Esophagus muscularis mucosa (tissue), 4 donors: ENCODE measurements at regions not wholly inside any gene's neighbourhood (a gene's known extent, or its start where the extent isn't known, plus 50 kb on each side); places are given as distances from the start of the nearest gene placed in this dataset.

ENCODE experiments used
- DNase-seq: peaks from one replicate; pipeline ENCODE4 v3.0.0-alpha.2; 2017; ENCODE audit errors: extremely low spot score
- H3K27ac ChIP-seq, 4 donors: fragments of 200-600 bp; sonication (generic); replicated peaks in 1 of 4; 1 replicate in 3 of 4; 2 replicates in 1 of 4; pipeline ENCODE4 v1.5.1; 2016 to 2019; ENCODE audit warnings: mild to moderate bottlenecking in 1 of 4
- H3K27me3 ChIP-seq, 4 donors: fragments of 200-600 bp; sonication (generic); one replicate each; pipeline versions ENCODE4 v1.5.1 to v1.6.0; 2016 to 2019
- H3K36me3 ChIP-seq, 4 donors: fragments of 200-600 bp; sonication (generic); one replicate each; pipeline ENCODE4 v1.5.1; 2016 to 2019
- H3K4me1 ChIP-seq, 4 donors: fragments of 200-600 bp; sonication (generic); one replicate each; pipeline ENCODE4 v1.5.1; 2016 to 2019
- H3K4me3 ChIP-seq, 4 donors: fragments of 200-600 bp; sonication (generic); 1 replicate in 2 of 4; 2 replicates in 2 of 4; pipeline ENCODE4 v1.5.1; 2016 to 2019; ENCODE audit warnings: mild to moderate bottlenecking in 4 of 4, moderate library complexity in 1 of 4
- H3K9me3 ChIP-seq, 4 donors: fragments of 200-600 bp; sonication (generic); 1 replicate in 3 of 4; 2 replicates in 1 of 4; pipeline ENCODE4 v1.5.1; 2016 to 2019
- EP300 ChIP-seq: sonication (generic); formaldehyde crosslinking; IDR thresholded peaks from one replicate; pipeline ENCODE4 v1.6.1; 2017; ENCODE audit warnings: antibody characterized with exemption
- POLR2A ChIP-seq: fragments of 450-650 bp; IDR thresholded peaks from one replicate; pipeline ENCODE4 v1.6.1; 2017; ENCODE audit warnings: antibody characterized with exemption, moderate library complexity, mild to moderate bottlenecking, low read depth
- POLR2AphosphoS5 ChIP-seq, 2 donors: sonication (generic); formaldehyde crosslinking; IDR thresholded peaks; one replicate each; pipeline ENCODE4 v1.6.1; 2017; ENCODE audit warnings: antibody characterized with exemption in 2 of 2
- WGBS: methylation state at CpG from one replicate; pipeline ENCODE4 v1.1.5; 2018; 5-methylcytosine and 5-hydroxymethylcytosine counted together
- intact Hi-C: fragments of 100-400 bp; cut with DNase I; formaldehyde crosslinking; loops from one replicate; pipeline ENCODE4 v1.15.1; 2023
- TF ChIP-seq, protein P1 (sequence below), 3 experiments: fragments of 200-600 bp in 2 of 3; fragments of 450-650 bp in 1 of 3; sonication (generic) in 2 of 3; IDR thresholded peaks; one replicate each; pipeline ENCODE4 v1.5.1; 2017 to 2019; ENCODE audit warnings: antibody characterized with exemption in 3 of 3, mild to moderate bottlenecking in 2 of 3, moderate library complexity in 1 of 3

DNA sequence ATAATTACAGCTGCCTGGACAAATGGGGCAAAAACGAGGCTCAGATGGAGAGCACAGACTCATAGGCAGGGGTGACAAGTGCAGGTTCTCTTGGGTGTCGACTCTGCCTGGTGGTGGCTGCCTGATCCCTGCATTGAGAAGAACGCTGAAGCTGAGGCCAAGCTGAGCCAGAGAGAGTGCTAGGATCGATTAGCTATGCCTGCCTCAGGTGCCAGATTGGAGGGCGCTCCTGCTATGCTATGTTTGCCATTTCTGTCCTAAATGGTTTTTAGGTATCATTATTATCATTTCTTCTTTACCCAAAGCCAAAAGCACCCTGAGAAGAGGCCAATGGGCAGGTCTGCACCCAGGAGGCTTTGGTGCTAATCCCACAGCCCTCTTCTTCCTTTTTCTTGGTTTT lies 53.9 kb upstream of the SLC6A11 start:
- 44% methylated on average over 5 of the region's 5 CpGs for WGBS
- no peaks in the 10 kb centered on the region for H3K36me3 ChIP-seq
- no peak overlapping the region for H3K4me3 ChIP-seq
- intact Hi-C loops: loop anchor here (10.0 kb wide), 1 partner anchor 183 kb away; no protein-coding TSS in a partner anchor
- TF ChIP-seq POLR2A: no peak
- no peak for TF ChIP-seq EP300
- no peak for TF ChIP-seq POLR2AphosphoS5 (IDR thresholded peaks at IDR 0.05)
- TF ChIP-seq, protein P1, sequence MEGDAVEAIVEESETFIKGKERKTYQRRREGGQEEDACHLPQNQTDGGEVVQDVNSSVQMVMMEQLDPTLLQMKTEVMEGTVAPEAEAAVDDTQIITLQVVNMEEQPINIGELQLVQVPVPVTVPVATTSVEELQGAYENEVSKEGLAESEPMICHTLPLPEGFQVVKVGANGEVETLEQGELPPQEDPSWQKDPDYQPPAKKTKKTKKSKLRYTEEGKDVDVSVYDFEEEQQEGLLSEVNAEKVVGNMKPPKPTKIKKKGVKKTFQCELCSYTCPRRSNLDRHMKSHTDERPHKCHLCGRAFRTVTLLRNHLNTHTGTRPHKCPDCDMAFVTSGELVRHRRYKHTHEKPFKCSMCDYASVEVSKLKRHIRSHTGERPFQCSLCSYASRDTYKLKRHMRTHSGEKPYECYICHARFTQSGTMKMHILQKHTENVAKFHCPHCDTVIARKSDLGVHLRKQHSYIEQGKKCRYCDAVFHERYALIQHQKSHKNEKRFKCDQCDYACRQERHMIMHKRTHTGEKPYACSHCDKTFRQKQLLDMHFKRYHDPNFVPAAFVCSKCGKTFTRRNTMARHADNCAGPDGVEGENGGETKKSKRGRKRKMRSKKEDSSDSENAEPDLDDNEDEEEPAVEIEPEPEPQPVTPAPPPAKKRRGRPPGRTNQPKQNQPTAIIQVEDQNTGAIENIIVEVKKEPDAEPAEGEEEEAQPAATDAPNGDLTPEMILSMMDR (IDR thresholded peaks at IDR 0.05): no peak
- no peak overlapping the region for H3K27ac ChIP-seq
- peaks cover 0 to 85% (median 3%) of the 10 kb centered on the region in 4 donors for H3K27me3 ChIP-seq
- no peak for DNase-seq
- H3K9me3 ChIP-seq: no peaks in the 10 kb centered on the region
- H3K4me1 ChIP-seq: no peaks in the 10 kb centered on the region

DNA sequence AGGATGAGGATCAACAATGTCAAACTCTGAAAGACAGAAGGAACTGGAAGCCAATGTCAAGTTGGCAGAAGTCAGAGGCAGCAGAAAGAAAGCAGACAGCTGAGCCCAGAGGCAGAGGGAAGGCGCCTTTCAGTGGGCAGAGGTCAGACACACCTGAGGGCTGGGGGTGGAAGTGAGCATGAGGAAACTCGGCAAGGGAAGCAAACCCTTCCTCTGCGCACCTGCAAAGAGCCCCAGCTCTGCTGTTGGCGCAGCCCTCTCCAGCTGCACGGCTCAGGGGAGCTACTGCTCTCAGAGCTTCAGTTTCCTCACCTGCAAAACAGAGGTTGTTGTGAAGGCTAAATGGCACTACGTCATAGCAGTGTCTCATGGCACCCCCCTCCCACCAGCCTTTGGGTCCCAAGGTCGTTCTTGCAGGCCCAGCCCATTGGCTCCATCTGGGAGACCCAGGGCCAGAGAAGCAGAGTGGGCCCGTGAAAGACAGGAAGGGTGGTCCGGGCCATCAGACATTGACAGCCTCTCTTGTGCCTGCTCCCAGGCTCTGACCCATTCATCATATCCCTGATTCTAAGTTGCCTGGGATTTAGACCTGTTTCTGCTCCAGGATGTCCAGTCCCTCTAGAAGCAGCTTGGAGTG lies 53.3 kb upstream of the SLC6A11 start:
- DNase-seq: no peak
- H3K36me3 ChIP-seq: no peaks in the 10 kb centered on the region
- no peak for TF ChIP-seq POLR2A
- TF ChIP-seq, protein P1 (IDR thresholded peaks at IDR 0.05): no peak
- no peak for TF ChIP-seq POLR2AphosphoS5 (IDR thresholded peaks at IDR 0.05)
- TF ChIP-seq EP300: no peak
- H3K4me1 ChIP-seq: no peaks in the 10 kb centered on the region
- no peak overlapping the region for H3K27ac ChIP-seq
- H3K4me3 ChIP-seq: no peak overlapping the region
- 74% methylated on average over 9 of the region's 9 CpGs for WGBS
- peaks cover 0 to 79% (median 3%) of the 10 kb centered on the region in 4 donors for H3K27me3 ChIP-seq
- no peaks in the 10 kb centered on the region for H3K9me3 ChIP-seq
- intact Hi-C loops: loop anchor here (10.0 kb wide), 1 partner anchor 182 kb away; no protein-coding TSS in a partner anchor

DNA sequence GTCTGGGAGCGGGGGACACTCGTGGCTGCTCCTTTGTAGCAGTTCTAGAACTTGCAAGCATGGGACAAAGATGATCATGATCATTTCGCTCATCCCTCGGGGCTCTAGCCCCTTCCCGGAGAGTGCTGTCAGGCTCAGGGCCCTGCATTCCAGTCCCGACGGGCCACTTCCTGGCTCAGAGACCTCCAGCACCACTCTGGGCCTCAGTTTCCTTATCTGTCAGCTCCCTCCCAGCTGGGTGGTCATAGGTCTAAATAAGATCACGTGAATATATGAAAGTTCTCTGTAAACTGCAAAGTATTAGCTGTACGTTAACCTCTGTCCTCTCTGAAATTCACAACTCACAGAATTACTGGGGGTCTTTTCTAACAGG lies 52.8 kb upstream of the SLC6A11 start:
- Histone ChIP-seq H3K4me1 (no peaks in the 10 kb centered on the region), H3K27ac (no peak overlapping the region), H3K27me3 (peaks cover 0 to 74% (median 3%) of the 10 kb centered on the region in 4 donors), H3K9me3 (no peaks in the 10 kb centered on the region), H3K4me3 (no peak overlapping the region), H3K36me3 (no peaks in the 10 kb centered on the region)
- DNase-seq: no peak
- intact Hi-C loops: loop anchor here (10.0 kb wide), 1 partner anchor 182 kb away; no protein-coding TSS in a partner anchor
- WGBS: 89% methylated on average over 9 of the region's 9 CpGs
- TF ChIP-seq EP300 (no peak), POLR2A (no peak), POLR2AphosphoS5 (IDR thresholded peaks at IDR 0.05) (no peak)
- TF ChIP-seq, protein P1 (IDR thresholded peaks at IDR 0.05): no peak

DNA sequence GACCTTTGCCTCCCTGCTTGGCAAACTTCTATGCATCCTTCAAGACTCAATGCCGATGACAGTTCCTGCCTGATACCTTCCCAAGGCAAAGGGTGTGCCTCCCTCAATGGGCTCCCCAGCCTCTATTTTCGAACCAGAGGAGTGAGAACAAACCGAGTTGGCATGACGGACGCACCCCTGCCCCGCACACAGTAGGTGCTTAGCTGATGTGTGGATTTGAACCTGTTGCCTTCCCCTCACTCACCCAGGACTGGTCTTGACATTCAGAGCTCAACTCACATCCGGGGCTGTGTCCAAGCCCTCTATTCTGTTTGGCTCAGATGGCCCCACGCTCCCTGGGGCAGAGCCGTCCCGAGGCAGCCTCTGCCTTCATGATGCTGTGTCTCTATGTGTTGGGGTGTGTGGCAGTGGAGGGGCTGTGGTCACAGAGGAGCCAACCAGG lies 52.2 kb upstream of the SLC6A11 start:
- 88% methylated on average over 10 of the region's 10 CpGs for WGBS
- Histone ChIP-seq H3K4me3 (no peak overlapping the region), H3K27me3 (peaks cover 0 to 68% (median 3%) of the 10 kb centered on the region in 4 donors), H3K27ac (no peak overlapping the region), H3K4me1 (no peaks in the 10 kb centered on the region), H3K36me3 (no peaks in the 10 kb centered on the region), H3K9me3 (no peaks in the 10 kb centered on the region)
- no peak for DNase-seq
- TF ChIP-seq, protein P1 (IDR thresholded peaks at IDR 0.05): no peak
- no peak for TF ChIP-seq POLR2A
- TF ChIP-seq EP300: no peak
- TF ChIP-seq POLR2AphosphoS5 (IDR thresholded peaks at IDR 0.05): no peak
- intact Hi-C loops: loop anchor here (10.0 kb wide), 1 partner anchor 181 kb away; no protein-coding TSS in a partner anchor
